Adrenal gland (tissue), 5 donors: ENCODE measurements at regions not wholly inside any gene's neighbourhood (a gene's known extent, or its start where the extent isn't known, plus 50 kb on each side); places are given as distances from the start of the nearest gene placed in this dataset.

Experiments used
- POLR2A ChIP-seq, 2 donors: fragments of 450-650 bp; IDR thresholded peaks; one replicate each; pipeline ENCODE4 v1.6.1; 2017; ENCODE audit warnings: antibody characterized with exemption in 2 of 2, mild to moderate bottlenecking in 2 of 2, moderate library complexity in 1 of 2
- TF ChIP-seq, protein P1 (sequence below), 6 experiments: fragments of 450-650 bp in 4 of 6; fragments of 200-600 bp in 2 of 6; sonication (generic) in 1 of 6; IDR thresholded peaks; 1 replicate in 5 of 6; 2 replicates in 1 of 6; pipeline versions ENCODE4 v1.5.1 to v1.8.0; 2016 to 2021; ENCODE audit warnings: antibody characterized with exemption in 6 of 6, mild to moderate bottlenecking in 2 of 6, moderate library complexity in 1 of 6
- donor health status: DM: no; HTN: no; CAD: no.

DNA sequence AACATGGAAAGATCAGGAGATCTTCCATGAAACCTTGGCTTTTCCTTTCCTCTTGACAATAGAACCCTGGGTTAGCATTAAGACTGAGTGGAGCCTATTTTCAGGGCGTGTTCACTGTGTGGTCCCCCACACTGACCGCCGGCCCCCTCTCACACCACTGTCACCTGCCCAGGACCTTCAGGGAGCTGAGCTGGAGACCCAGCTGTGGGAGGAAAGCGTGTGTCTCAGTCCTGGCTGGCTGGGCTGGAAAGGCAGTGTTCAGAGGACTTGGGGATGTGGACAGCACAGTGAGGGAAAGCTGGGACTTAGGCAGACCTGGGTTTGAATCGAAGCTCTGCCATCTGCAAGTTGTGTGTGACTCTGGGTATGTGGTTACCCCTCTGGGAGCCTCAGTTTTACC lies 268.1 kb downstream of the NSG2 start:
- TF ChIP-seq, protein P1, sequence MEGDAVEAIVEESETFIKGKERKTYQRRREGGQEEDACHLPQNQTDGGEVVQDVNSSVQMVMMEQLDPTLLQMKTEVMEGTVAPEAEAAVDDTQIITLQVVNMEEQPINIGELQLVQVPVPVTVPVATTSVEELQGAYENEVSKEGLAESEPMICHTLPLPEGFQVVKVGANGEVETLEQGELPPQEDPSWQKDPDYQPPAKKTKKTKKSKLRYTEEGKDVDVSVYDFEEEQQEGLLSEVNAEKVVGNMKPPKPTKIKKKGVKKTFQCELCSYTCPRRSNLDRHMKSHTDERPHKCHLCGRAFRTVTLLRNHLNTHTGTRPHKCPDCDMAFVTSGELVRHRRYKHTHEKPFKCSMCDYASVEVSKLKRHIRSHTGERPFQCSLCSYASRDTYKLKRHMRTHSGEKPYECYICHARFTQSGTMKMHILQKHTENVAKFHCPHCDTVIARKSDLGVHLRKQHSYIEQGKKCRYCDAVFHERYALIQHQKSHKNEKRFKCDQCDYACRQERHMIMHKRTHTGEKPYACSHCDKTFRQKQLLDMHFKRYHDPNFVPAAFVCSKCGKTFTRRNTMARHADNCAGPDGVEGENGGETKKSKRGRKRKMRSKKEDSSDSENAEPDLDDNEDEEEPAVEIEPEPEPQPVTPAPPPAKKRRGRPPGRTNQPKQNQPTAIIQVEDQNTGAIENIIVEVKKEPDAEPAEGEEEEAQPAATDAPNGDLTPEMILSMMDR (IDR thresholded peaks at IDR 0.05) = no peak
- TF ChIP-seq POLR2A (IDR thresholded peaks at IDR 0.05) = no peak
